ENCODE measurements at regions not wholly inside any gene's neighbourhood (a gene's known extent, or its start where the extent isn't known, plus 50 kb on each side); places are given as distances from the start of the nearest gene placed in this dataset.
"Not testable (repeated sequence)": the region's sequence is repeated elsewhere in the genome, so short reads cannot be mapped to it uniquely, and the experiment has no call there.

GRCh38 chr4:18110099-18110498 lies 88.5 kb upstream of the LCORL start:
- H3K36me3 ChIP-seq (ENCODE audit: control insufficient read depth, insufficient read depth, low read length), result no peaks in the 10 kb centered on the region
- DNase-seq (ENCODE audit: low read depth), result no peak
- no peak overlapping the region for H3K4me3 ChIP-seq (ENCODE audit: low read depth, low read length)
- TF ChIP-seq, protein P1, sequence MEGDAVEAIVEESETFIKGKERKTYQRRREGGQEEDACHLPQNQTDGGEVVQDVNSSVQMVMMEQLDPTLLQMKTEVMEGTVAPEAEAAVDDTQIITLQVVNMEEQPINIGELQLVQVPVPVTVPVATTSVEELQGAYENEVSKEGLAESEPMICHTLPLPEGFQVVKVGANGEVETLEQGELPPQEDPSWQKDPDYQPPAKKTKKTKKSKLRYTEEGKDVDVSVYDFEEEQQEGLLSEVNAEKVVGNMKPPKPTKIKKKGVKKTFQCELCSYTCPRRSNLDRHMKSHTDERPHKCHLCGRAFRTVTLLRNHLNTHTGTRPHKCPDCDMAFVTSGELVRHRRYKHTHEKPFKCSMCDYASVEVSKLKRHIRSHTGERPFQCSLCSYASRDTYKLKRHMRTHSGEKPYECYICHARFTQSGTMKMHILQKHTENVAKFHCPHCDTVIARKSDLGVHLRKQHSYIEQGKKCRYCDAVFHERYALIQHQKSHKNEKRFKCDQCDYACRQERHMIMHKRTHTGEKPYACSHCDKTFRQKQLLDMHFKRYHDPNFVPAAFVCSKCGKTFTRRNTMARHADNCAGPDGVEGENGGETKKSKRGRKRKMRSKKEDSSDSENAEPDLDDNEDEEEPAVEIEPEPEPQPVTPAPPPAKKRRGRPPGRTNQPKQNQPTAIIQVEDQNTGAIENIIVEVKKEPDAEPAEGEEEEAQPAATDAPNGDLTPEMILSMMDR (IDR thresholded peaks at IDR 0.05; ENCODE audit: insufficient read depth, low read length, poor library complexity, severe bottlenecking), result no peak
- no peaks in the 10 kb centered on the region for H3K27me3 ChIP-seq (ENCODE audit: control insufficient read depth, insufficient read depth, low read length)

GRCh38 chr4:18109676-18110075 lies 88.1 kb upstream of the LCORL start:
- no peak for DNase-seq (ENCODE audit: low read depth)
- Histone ChIP-seq H3K4me3 (ENCODE audit: low read depth, low read length) (no peak overlapping the region), H3K36me3 (ENCODE audit: control insufficient read depth, insufficient read depth, low read length) (no peaks in the 10 kb centered on the region), H3K27me3 (ENCODE audit: control insufficient read depth, insufficient read depth, low read length) (no peaks in the 10 kb centered on the region)
- TF ChIP-seq, protein P1 (IDR thresholded peaks at IDR 0.05; ENCODE audit: insufficient read depth, low read length, poor library complexity, severe bottlenecking), result no peak

- H3K4me3 ChIP-seq (ENCODE audit: low read depth, low read length); H3K36me3 ChIP-seq (ENCODE audit: control insufficient read depth, insufficient read depth, low read length); H3K27me3 ChIP-seq (ENCODE audit: control insufficient read depth, insufficient read depth, low read length); DNase-seq (ENCODE audit: low read depth): not testable (repeated sequence)
Measured at GRCh38 chr4:18107848-18108528, 86.4 kb upstream of the LCORL start.

DNA sequence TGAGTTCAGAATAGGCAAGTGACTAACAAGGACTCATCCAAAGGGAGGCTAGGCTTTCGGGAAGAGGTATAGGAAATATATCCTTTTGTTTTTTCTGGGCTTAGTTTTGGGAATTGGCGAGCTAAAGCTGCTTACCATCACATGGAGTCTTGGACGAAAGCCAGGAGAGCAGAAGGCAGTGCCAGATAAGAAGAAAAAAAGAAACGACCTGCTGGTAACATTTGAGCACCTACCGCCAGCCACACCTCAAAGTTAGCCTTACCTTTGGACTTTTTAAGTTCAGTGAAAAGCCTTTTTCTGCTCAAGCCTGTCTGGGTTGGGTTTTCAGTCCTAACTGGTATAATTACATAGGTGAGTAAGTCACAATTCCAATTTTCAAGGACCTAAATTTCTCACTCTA lies 85.1 kb upstream of the LCORL start:
- no peak overlapping the region for H3K4me3 ChIP-seq (ENCODE audit: low read depth, low read length)
- no peaks in the 10 kb centered on the region for H3K27me3 ChIP-seq (ENCODE audit: control insufficient read depth, insufficient read depth, low read length)
- TF ChIP-seq, protein P1 (IDR thresholded peaks at IDR 0.05; ENCODE audit: insufficient read depth, low read length, poor library complexity, severe bottlenecking), result no peak
- no peak for DNase-seq (ENCODE audit: low read depth)
- no peaks in the 10 kb centered on the region for H3K36me3 ChIP-seq (ENCODE audit: control insufficient read depth, insufficient read depth, low read length)

- no peaks in the 10 kb centered on the region for H3K36me3 ChIP-seq (ENCODE audit: control insufficient read depth, insufficient read depth, low read length)
- DNase-seq (ENCODE audit: low read depth), result no peak
- TF ChIP-seq, protein P1 (IDR thresholded peaks at IDR 0.05; ENCODE audit: insufficient read depth, low read length, poor library complexity, severe bottlenecking), result no peak
- H3K4me3 ChIP-seq (ENCODE audit: low read depth, low read length), result no peak overlapping the region
- no peaks in the 10 kb centered on the region for H3K27me3 ChIP-seq (ENCODE audit: control insufficient read depth, insufficient read depth, low read length)
Measured at GRCh38 chr4:18105030-18106011, 83.8 kb upstream of the LCORL start.

DNA sequence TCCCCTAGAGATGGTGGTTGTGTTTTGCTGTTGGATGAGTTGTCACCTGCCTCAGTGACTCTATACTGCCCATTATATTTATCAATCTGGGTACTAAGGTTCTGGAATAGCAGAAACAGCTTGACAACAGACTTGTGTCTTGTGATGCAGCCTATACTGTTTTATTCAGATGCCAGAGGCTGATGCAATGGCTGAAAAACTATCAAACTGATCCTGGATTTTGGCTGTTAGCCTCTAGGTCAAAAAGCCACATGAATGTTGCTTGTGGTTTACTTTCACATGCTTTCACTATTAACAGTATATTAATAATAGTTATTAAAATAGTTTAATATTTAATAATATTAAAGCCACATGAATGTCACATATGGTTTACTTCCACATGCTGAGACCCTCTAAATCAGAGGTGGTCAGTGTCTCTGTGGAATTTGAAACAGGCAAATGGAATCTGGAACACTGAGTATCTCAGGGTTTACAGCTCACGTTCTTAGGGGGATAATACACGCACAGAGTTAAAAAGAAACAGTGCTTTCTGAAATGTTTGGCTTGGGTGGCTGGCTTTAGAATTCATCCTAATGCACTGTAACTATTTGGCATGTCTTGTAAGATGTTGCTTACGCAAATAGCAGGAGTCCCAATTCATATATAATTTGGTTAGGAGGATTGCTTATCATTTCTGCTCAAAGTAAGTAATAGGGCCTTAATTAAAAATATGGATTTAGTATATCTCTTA lies 82.5 kb upstream of the LCORL start:
- no peaks in the 10 kb centered on the region for H3K27me3 ChIP-seq (ENCODE audit: control insufficient read depth, insufficient read depth, low read length)
- no peak overlapping the region for H3K4me3 ChIP-seq (ENCODE audit: low read depth, low read length)
- no peak for DNase-seq (ENCODE audit: low read depth)
- H3K36me3 ChIP-seq (ENCODE audit: control insufficient read depth, insufficient read depth, low read length), result no peaks in the 10 kb centered on the region
- TF ChIP-seq, protein P1 (IDR thresholded peaks at IDR 0.05; ENCODE audit: insufficient read depth, low read length, poor library complexity, severe bottlenecking), result no peak
